ENCODE measurements at regions not wholly inside any gene's neighbourhood (a gene's known extent, or its start where the extent isn't known, plus 50 kb on each side); places are given as distances from the start of the nearest gene placed in this dataset.

- TF ChIP-seq CTCF (IDR thresholded peaks at IDR 0.05; ENCODE audit: low read length) (no peak), EZH2 (IDR thresholded peaks at IDR 0.05; ENCODE audit: borderline replicate concordance, low read length) (no peak)
These were observed 120.2 kb upstream of the IGF1R start for GRCh38 chr15:98528046-98528725.
